ENCODE measurements at regions not wholly inside any gene's neighbourhood (a gene's known extent, or its start where the extent isn't known, plus 50 kb on each side); places are given as distances from the start of the nearest gene placed in this dataset.

GRCh38 chr2:2707206-2707991 lies 376.3 kb upstream of the MYT1L start:
- Mint-ChIP-seq H3K4me3 (ENCODE audit: unreplicated experiment) (no peak overlapping the region), H3K9me3 (ENCODE audit: unreplicated experiment) (no peaks in the 10 kb centered on the region), H3K36me3 (ENCODE audit: insufficient read depth, unreplicated experiment) (no peaks in the 10 kb centered on the region), H3K27ac (ENCODE audit: unreplicated experiment) (no peak overlapping the region), H3K27me3 (ENCODE audit: insufficient read depth, unreplicated experiment) (peaks cover 36% of the 10 kb centered on the region), H3K4me1 (ENCODE audit: low read depth, unreplicated experiment) (no peaks in the 10 kb centered on the region)
- intact Hi-C loops (cut with micrococcal nuclease; ENCODE audit: unreplicated experiment): no loop called here
- H3K27me3 ChIP-seq (replicated peaks; ENCODE audit: control insufficient read depth, insufficient read depth, low read length): no peaks in the 10 kb centered on the region
- POLR2A ChIA-PET: no interaction called here
- CTCF ChIA-PET: no interaction called here
- H3K9me3 ChIP-seq: no peaks in the 10 kb centered on the region
- no peaks in the 10 kb centered on the region for H3K4me1 ChIP-seq
- no peak overlapping the region for H3K4me3 ChIP-seq (ENCODE audit: low read depth, low read length)
- DNase-seq: no peak
- no peak for TF ChIP-seq CTCF (IDR thresholded peaks at IDR 0.05; ENCODE audit: insufficient read depth in 1 of 2, low read depth in 1 of 2, low read length in 1 of 2, severe bottlenecking in 1 of 2, unreplicated experiment in 1 of 2)
- BruUV-seq (replicated peaks): no TSS peak
- H3K36me3 ChIP-seq (ENCODE audit: control insufficient read depth, insufficient read depth, low read length): no peaks in the 10 kb centered on the region

- POLR2A ChIA-PET: no interaction called here
- no peak overlapping the region for H3K27ac Mint-ChIP-seq (ENCODE audit: unreplicated experiment)
- H3K36me3 ChIP-seq (ENCODE audit: control insufficient read depth, insufficient read depth, low read length): no peaks in the 10 kb centered on the region
- no TSS peak for BruUV-seq (replicated peaks)
- CTCF ChIA-PET: no interaction called here
- no peak overlapping the region for H3K4me3 Mint-ChIP-seq (ENCODE audit: unreplicated experiment)
- H3K9me3 ChIP-seq: no peaks in the 10 kb centered on the region
- intact Hi-C loops (cut with micrococcal nuclease; ENCODE audit: unreplicated experiment): no loop called here
- DNase-seq: no peak
- no peak for TF ChIP-seq CTCF (IDR thresholded peaks at IDR 0.05; ENCODE audit: insufficient read depth in 1 of 2, low read depth in 1 of 2, low read length in 1 of 2, severe bottlenecking in 1 of 2, unreplicated experiment in 1 of 2)
- no peaks in the 10 kb centered on the region for H3K36me3 Mint-ChIP-seq (ENCODE audit: insufficient read depth, unreplicated experiment)
- H3K4me3 ChIP-seq (ENCODE audit: low read depth, low read length): no peak overlapping the region
- no peaks in the 10 kb centered on the region for H3K4me1 Mint-ChIP-seq (ENCODE audit: low read depth, unreplicated experiment)
- peaks cover 33% of the 10 kb centered on the region for H3K27me3 Mint-ChIP-seq (ENCODE audit: insufficient read depth, unreplicated experiment)
- no peaks in the 10 kb centered on the region for H3K27me3 ChIP-seq (replicated peaks; ENCODE audit: control insufficient read depth, insufficient read depth, low read length)
- H3K4me1 ChIP-seq: no peaks in the 10 kb centered on the region
- H3K9me3 Mint-ChIP-seq (ENCODE audit: unreplicated experiment): no peaks in the 10 kb centered on the region
These were observed 375.2 kb upstream of the MYT1L start for GRCh38 chr2:2706306-2706705.

GRCh38 chr2:2705871-2706270 lies 374.8 kb upstream of the MYT1L start:
- BruUV-seq (replicated peaks): no TSS peak
- TF ChIP-seq CTCF (IDR thresholded peaks at IDR 0.05; ENCODE audit: insufficient read depth in 1 of 2, low read depth in 1 of 2, low read length in 1 of 2, severe bottlenecking in 1 of 2, unreplicated experiment in 1 of 2): no peak
- Mint-ChIP-seq H3K27me3 (ENCODE audit: insufficient read depth, unreplicated experiment) (peaks cover 33% of the 10 kb centered on the region), H3K9me3 (ENCODE audit: unreplicated experiment) (no peaks in the 10 kb centered on the region), H3K36me3 (ENCODE audit: insufficient read depth, unreplicated experiment) (no peaks in the 10 kb centered on the region), H3K4me1 (ENCODE audit: low read depth, unreplicated experiment) (no peaks in the 10 kb centered on the region), H3K27ac (ENCODE audit: unreplicated experiment) (no peak overlapping the region), H3K4me3 (ENCODE audit: unreplicated experiment) (no peak overlapping the region)
- Histone ChIP-seq H3K9me3 (no peaks in the 10 kb centered on the region), H3K36me3 (ENCODE audit: control insufficient read depth, insufficient read depth, low read length) (no peaks in the 10 kb centered on the region), H3K4me3 (ENCODE audit: low read depth, low read length) (no peak overlapping the region), H3K27me3 (replicated peaks; ENCODE audit: control insufficient read depth, insufficient read depth, low read length) (no peaks in the 10 kb centered on the region), H3K4me1 (no peaks in the 10 kb centered on the region)
- no peak for DNase-seq
- POLR2A ChIA-PET: no interaction called here
- CTCF ChIA-PET: no interaction called here
- intact Hi-C loops (cut with micrococcal nuclease; ENCODE audit: unreplicated experiment): no loop called here

All from Caco-2 (cell line).